ENCODE measurements at regions not wholly inside any gene's neighbourhood (a gene's known extent, or its start where the extent isn't known, plus 50 kb on each side); places are given as distances from the start of the nearest gene placed in this dataset.

- H3K27me3 Mint-ChIP-seq, result peaks cover 4 to 21% of the 10 kb centered on the region in 2 donors
- CTCF ChIA-PET, result no interaction called here
These were observed 122.0 kb upstream of the ONECUT1 start for GRCh38 chr15:52912172-52912571.

DNA sequence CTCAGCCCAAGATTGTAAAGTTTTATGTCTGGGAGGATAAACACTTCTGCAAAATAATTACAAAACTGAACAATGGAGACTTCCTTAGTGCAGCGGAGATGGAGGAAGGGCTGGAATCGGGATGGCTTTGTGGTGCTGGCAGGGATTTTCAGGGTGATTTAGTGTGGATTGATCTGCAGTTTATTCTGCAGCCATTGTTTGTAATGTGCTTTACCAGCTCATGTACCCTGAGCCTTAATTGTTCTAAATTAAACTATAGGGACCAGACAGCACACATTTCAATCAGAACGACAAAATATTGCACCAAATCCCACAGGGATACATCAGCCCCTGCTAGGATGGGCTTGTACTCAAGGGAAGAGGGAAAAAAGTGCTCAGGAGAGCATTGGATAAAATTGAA lies 103.2 kb upstream of the ONECUT1 start:
- Histone ChIP-seq H3K4me1 (ENCODE audit: insufficient read depth, low read length) (no peaks in the 10 kb centered on the region), H3K9me3 (ENCODE audit: low read length) (no peaks in the 10 kb centered on the region), H3K27me3 (ENCODE audit: insufficient read depth, low read length, poor library complexity, severe bottlenecking) (no peaks in the 10 kb centered on the region), H3K36me3 (ENCODE audit: insufficient read depth, low read length) (no peaks in the 10 kb centered on the region), H3K27ac (ENCODE audit: low read depth, low read length) (no peak overlapping the region), H3K4me3 (ENCODE audit: low read length) (no peak overlapping the region)
- Mint-ChIP-seq H3K4me3 (no peak overlapping the region), H3K27me3 (peaks cover 3 to 13% of the 10 kb centered on the region in 2 donors), H3K9me3 (no peaks in the 10 kb centered on the region), H3K4me1 (no peaks in the 10 kb centered on the region), H3K36me3 (no peaks in the 10 kb centered on the region), H3K27ac (no peak overlapping the region)
- ChIA-PET CTCF (no interaction called here), POLR2A (no interaction called here)
- no peak for DNase-seq

More at GRCh38 chr15:52912172-52912571, 122.0 kb upstream of the ONECUT1 start:
- no peaks in the 10 kb centered on the region for H3K4me1 Mint-ChIP-seq
- no peak overlapping the region for H3K27ac Mint-ChIP-seq
- H3K36me3 Mint-ChIP-seq, result no peaks in the 10 kb centered on the region
- no peak overlapping the region for H3K4me3 Mint-ChIP-seq
- Histone ChIP-seq H3K9me3 (ENCODE audit: low read length) (no peaks in the 10 kb centered on the region), H3K36me3 (ENCODE audit: insufficient read depth, low read length) (no peaks in the 10 kb centered on the region), H3K4me1 (ENCODE audit: insufficient read depth, low read length) (no peaks in the 10 kb centered on the region), H3K4me3 (ENCODE audit: low read length) (no peak overlapping the region), H3K27ac (ENCODE audit: low read depth, low read length) (no peak overlapping the region), H3K27me3 (ENCODE audit: insufficient read depth, low read length, poor library complexity, severe bottlenecking) (no peaks in the 10 kb centered on the region)
- POLR2A ChIA-PET, result no interaction called here
- H3K9me3 Mint-ChIP-seq, result peaks cover 0 to 12% (median 3%) of the 10 kb centered on the region in 5 donors
- no peak for DNase-seq

- DNase-seq, result no peak
- ChIA-PET CTCF (no interaction called here), POLR2A (no interaction called here)
- Histone ChIP-seq H3K4me3 (ENCODE audit: low read length) (no peak overlapping the region), H3K9me3 (ENCODE audit: low read length) (no peaks in the 10 kb centered on the region), H3K36me3 (ENCODE audit: insufficient read depth, low read length) (no peaks in the 10 kb centered on the region), H3K27me3 (ENCODE audit: insufficient read depth, low read length, poor library complexity, severe bottlenecking) (no peaks in the 10 kb centered on the region), H3K4me1 (ENCODE audit: insufficient read depth, low read length) (no peaks in the 10 kb centered on the region), H3K27ac (ENCODE audit: low read depth, low read length) (no peak overlapping the region)
- no peaks in the 10 kb centered on the region for H3K36me3 Mint-ChIP-seq
- H3K9me3 Mint-ChIP-seq, result no peaks in the 10 kb centered on the region
- H3K4me3 Mint-ChIP-seq, result no peak overlapping the region
- no peak overlapping the region for H3K27ac Mint-ChIP-seq
- H3K27me3 Mint-ChIP-seq, result peaks cover 8 to 22% of the 10 kb centered on the region in 2 donors
- no peaks in the 10 kb centered on the region for H3K4me1 Mint-ChIP-seq
These were observed 89.8 kb upstream of the ONECUT1 start for GRCh38 chr15:52879904-52880303.

DNA sequence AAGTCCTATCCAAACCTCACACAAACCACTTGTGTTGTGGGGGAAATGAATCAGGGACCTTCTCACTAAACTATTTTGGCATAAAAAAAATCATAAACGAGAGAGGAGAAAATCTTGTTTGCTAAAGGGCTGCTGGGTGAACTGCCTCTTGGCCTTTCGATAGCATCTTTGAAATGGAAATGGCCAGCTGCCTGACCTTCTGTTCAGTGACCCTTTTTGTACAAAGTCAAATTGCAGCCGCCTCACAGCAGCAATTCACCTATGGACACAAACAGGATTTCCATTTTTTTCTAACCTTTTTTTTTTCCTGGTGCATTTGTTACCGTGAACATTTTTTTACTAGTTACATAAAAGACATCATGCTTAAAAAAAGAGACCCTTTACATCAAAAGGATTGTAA lies 89.0 kb upstream of the ONECUT1 start:
- Histone ChIP-seq H3K27me3 (ENCODE audit: insufficient read depth, low read length, poor library complexity, severe bottlenecking) (no peaks in the 10 kb centered on the region), H3K4me3 (ENCODE audit: low read length) (no peak overlapping the region), H3K9me3 (ENCODE audit: low read length) (no peaks in the 10 kb centered on the region), H3K4me1 (ENCODE audit: insufficient read depth, low read length) (no peaks in the 10 kb centered on the region), H3K27ac (ENCODE audit: low read depth, low read length) (no peak overlapping the region), H3K36me3 (ENCODE audit: insufficient read depth, low read length) (no peaks in the 10 kb centered on the region)
- peaks cover 8 to 20% of the 10 kb centered on the region in 2 donors for H3K27me3 Mint-ChIP-seq
- no peak overlapping the region for H3K4me3 Mint-ChIP-seq
- no peak overlapping the region for H3K27ac Mint-ChIP-seq
- H3K4me1 Mint-ChIP-seq, result no peaks in the 10 kb centered on the region
- no peaks in the 10 kb centered on the region for H3K9me3 Mint-ChIP-seq
- no peaks in the 10 kb centered on the region for H3K36me3 Mint-ChIP-seq
- CTCF ChIA-PET, result no interaction called here
- DNase-seq, result no peak
- POLR2A ChIA-PET, result no interaction called here

GRCh38 chr15:52876991-52877663 lies 87.0 kb upstream of the ONECUT1 start:
- no peak overlapping the region for H3K27ac Mint-ChIP-seq
- ChIA-PET POLR2A (no interaction called here), CTCF (no interaction called here)

DNA sequence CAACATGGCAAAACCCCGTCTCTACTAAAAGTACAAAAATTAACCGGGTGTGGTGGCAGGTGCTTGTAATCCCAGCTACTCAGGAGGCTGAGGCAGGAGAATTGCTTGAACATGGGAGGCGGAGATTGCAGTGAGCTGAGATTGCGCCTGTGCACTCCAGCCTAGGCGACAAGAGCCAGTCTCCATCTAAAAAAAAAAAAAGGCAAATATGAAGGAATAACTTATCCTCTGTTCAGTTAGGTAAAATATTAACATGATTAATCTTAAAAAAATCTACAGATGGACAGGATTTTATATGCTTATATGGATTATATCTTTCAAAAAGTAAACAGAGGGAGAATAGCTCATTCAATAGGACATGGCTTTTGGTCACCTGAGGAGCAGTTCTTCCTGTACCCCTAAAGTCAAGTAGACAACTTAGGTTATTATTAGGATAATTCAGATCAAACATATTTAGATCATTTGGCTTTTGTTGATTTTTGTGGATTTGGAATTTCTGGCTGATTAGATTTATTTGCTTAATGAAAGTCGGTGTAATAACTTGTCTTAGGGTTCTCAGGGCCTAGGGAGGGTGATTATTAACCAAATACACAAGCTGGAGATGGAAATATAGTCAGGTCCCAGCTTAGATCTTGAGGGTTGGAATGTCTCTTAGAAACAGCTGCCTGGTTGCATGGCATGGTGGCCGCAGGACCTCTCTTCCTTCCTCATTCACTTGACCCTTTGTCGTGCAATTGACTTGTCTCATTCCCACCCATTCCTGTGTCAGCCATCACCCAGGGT lies 82.1 kb upstream of the ONECUT1 start:
- Mint-ChIP-seq H3K36me3 (no peaks in the 10 kb centered on the region), H3K4me1 (no peaks in the 10 kb centered on the region), H3K9me3 (no peaks in the 10 kb centered on the region), H3K27me3 (peaks cover 3 to 44% of the 10 kb centered on the region in 2 donors), H3K4me3 (no peak overlapping the region), H3K27ac (no peak overlapping the region)
- DNase-seq, result no peak
- no peaks in the 10 kb centered on the region for H3K9me3 ChIP-seq (ENCODE audit: low read length)
- H3K4me1 ChIP-seq (ENCODE audit: insufficient read depth, low read length), result no peaks in the 10 kb centered on the region
- no peak overlapping the region for H3K27ac ChIP-seq (ENCODE audit: low read depth, low read length)
- H3K27me3 ChIP-seq (ENCODE audit: insufficient read depth, low read length, poor library complexity, severe bottlenecking), result no peaks in the 10 kb centered on the region
- POLR2A ChIA-PET, result no interaction called here
- no peak overlapping the region for H3K4me3 ChIP-seq (ENCODE audit: low read length)
- CTCF ChIA-PET, result no interaction called here
- H3K36me3 ChIP-seq (ENCODE audit: insufficient read depth, low read length), result no peaks in the 10 kb centered on the region

More at GRCh38 chr15:52876991-52877663, 87.0 kb upstream of the ONECUT1 start:
- Histone ChIP-seq H3K4me3 (ENCODE audit: low read length) (no peak overlapping the region), H3K4me1 (ENCODE audit: insufficient read depth, low read length) (no peaks in the 10 kb centered on the region), H3K27me3 (ENCODE audit: insufficient read depth, low read length, poor library complexity, severe bottlenecking) (no peaks in the 10 kb centered on the region), H3K27ac (ENCODE audit: low read depth, low read length) (no peak overlapping the region), H3K36me3 (ENCODE audit: insufficient read depth, low read length) (no peaks in the 10 kb centered on the region), H3K9me3 (ENCODE audit: low read length) (no peaks in the 10 kb centered on the region)
- no peak overlapping the region for H3K4me3 Mint-ChIP-seq
- no peaks in the 10 kb centered on the region for H3K36me3 Mint-ChIP-seq
- DNase-seq, result no peak
- peaks cover 8 to 20% of the 10 kb centered on the region in 2 donors for H3K27me3 Mint-ChIP-seq
- no peaks in the 10 kb centered on the region for H3K9me3 Mint-ChIP-seq
- no peaks in the 10 kb centered on the region for H3K4me1 Mint-ChIP-seq

GRCh38 chr15:52870015-52870414 lies 79.9 kb upstream of the ONECUT1 start:
- Mint-ChIP-seq H3K27me3 (peaks cover 0 to 36% of the 10 kb centered on the region in 2 donors), H3K27ac (no peak overlapping the region), H3K4me3 (no peak overlapping the region), H3K4me1 (no peaks in the 10 kb centered on the region), H3K9me3 (peaks cover 0 to 13% (median 3%) of the 10 kb centered on the region in 5 donors), H3K36me3 (peaks cover 0 to 1% (median 0%) of the 10 kb centered on the region in 3 donors)
- H3K27ac ChIP-seq (ENCODE audit: low read depth, low read length), result no peak overlapping the region
- no peaks in the 10 kb centered on the region for H3K9me3 ChIP-seq (ENCODE audit: low read length)
- ChIA-PET POLR2A (no interaction called here), CTCF (no interaction called here)
- no peaks in the 10 kb centered on the region for H3K27me3 ChIP-seq (ENCODE audit: insufficient read depth, low read length, poor library complexity, severe bottlenecking)
- no peak for DNase-seq
- H3K36me3 ChIP-seq (ENCODE audit: insufficient read depth, low read length), result no peaks in the 10 kb centered on the region
- H3K4me3 ChIP-seq (ENCODE audit: low read length), result no peak overlapping the region
- no peaks in the 10 kb centered on the region for H3K4me1 ChIP-seq (ENCODE audit: insufficient read depth, low read length)

DNA sequence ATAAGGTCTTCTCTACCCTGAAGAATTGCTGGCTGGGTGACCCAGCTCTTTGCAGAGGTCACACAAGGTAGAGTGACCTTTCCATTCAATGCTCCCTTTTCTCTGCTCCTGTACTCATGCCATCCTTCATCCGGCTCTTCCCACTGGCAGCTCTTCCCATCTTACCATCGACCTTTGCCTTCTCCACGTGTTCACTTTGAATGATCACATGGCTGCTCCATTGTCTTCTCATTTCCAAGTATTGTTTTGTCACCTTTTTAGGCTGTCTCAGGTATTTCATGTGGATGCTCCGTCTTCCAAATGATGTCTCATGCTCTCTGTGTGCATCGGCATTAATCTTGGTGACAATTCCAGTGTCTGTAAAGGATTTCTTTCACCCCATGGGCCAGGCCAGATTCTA lies 76.6 kb upstream of the ONECUT1 start:
- Mint-ChIP-seq H3K27ac (no peak overlapping the region), H3K27me3 (peaks cover 3 to 32% of the 10 kb centered on the region in 2 donors), H3K4me3 (no peak overlapping the region), H3K36me3 (peaks cover 0 to 1% (median 0%) of the 10 kb centered on the region in 3 donors), H3K4me1 (no peaks in the 10 kb centered on the region), H3K9me3 (peaks cover 0 to 13% (median 5%) of the 10 kb centered on the region in 5 donors)
- no peaks in the 10 kb centered on the region for H3K9me3 ChIP-seq (ENCODE audit: low read length)
- POLR2A ChIA-PET, result no interaction called here
- no peaks in the 10 kb centered on the region for H3K27me3 ChIP-seq (ENCODE audit: insufficient read depth, low read length, poor library complexity, severe bottlenecking)
- CTCF ChIA-PET, result no interaction called here
- H3K4me3 ChIP-seq (ENCODE audit: low read length), result no peak overlapping the region
- H3K36me3 ChIP-seq (ENCODE audit: insufficient read depth, low read length), result no peaks in the 10 kb centered on the region
- no peaks in the 10 kb centered on the region for H3K4me1 ChIP-seq (ENCODE audit: insufficient read depth, low read length)
- no peak overlapping the region for H3K27ac ChIP-seq (ENCODE audit: low read depth, low read length)
- DNase-seq, result no peak

All from CD8-positive, alpha-beta memory T cell (primary cell).